Gastroesophageal sphincter (tissue), 4 donors: ENCODE measurements at regions not wholly inside any gene's neighbourhood (a gene's known extent, or its start where the extent isn't known, plus 50 kb on each side); places are given as distances from the start of the nearest gene placed in this dataset.

Experiments used
- ATAC-seq: fragments of 150-250 bp; one replicate; pipeline ENCODE4 v1.9.1; 2016; ENCODE audit warnings: mild to moderate bottlenecking, moderate library complexity
- H3K27ac ChIP-seq, 4 donors: fragments of 200-600 bp; sonication (generic) in 3 of 4; 1 replicate in 3 of 4; 2 replicates in 1 of 4; pipeline ENCODE4 v1.5.1; 2016 to 2019
- H3K27me3 ChIP-seq: fragments of 200-600 bp; sonication (generic); one replicate; pipeline ENCODE4 v1.5.1; 2019
- H3K36me3 ChIP-seq, 2 donors: fragments of 200-600 bp; sonication (generic); one replicate each; pipeline ENCODE4 v1.5.1; 2019; ENCODE audit warnings: control low read depth in 1 of 2
- H3K4me1 ChIP-seq, 3 donors: fragments of 200-600 bp; sonication (generic); 1 replicate in 2 of 3; 2 replicates in 1 of 3; pipeline ENCODE4 v1.5.1; 2016 to 2019; ENCODE audit warnings: control low read depth in 2 of 3
- H3K4me3 ChIP-seq, 2 donors: fragments of 200-600 bp; sonication (generic); one replicate each; pipeline ENCODE4 v1.5.1; 2019; ENCODE audit warnings: mild to moderate bottlenecking in 1 of 2, moderate library complexity in 1 of 2
- H3K9me3 ChIP-seq, 3 donors: fragments of 200-600 bp; sonication (generic); one replicate each; pipeline ENCODE4 v1.5.1; 2017 to 2019; ENCODE audit warnings: control low read depth in 2 of 3
- CTCF ChIP-seq, 4 experiments: fragments of 200-600 bp in 2 of 4; fragments of 450-650 bp in 2 of 4; sonication (generic) in 1 of 4; IDR thresholded peaks; one replicate each; pipeline ENCODE4 v1.5.1; 2017 to 2019; ENCODE audit warnings: antibody characterized with exemption in 4 of 4, mild to moderate bottlenecking in 2 of 4, moderate library complexity in 2 of 4
- EP300 ChIP-seq: sonication (generic); formaldehyde crosslinking; IDR thresholded peaks from one replicate; pipeline ENCODE4 v1.6.1; 2017; ENCODE audit warnings: antibody characterized with exemption, mild to moderate bottlenecking
- POLR2A ChIP-seq, 2 donors: fragments of 450-650 bp; IDR thresholded peaks; one replicate each; pipeline ENCODE4 v1.6.1; 2017; ENCODE audit warnings: antibody characterized with exemption in 2 of 2, mild to moderate bottlenecking in 2 of 2, moderate library complexity in 1 of 2
- POLR2AphosphoS5 ChIP-seq: sonication (generic); formaldehyde crosslinking; IDR thresholded peaks from one replicate; pipeline ENCODE4 v1.6.1; 2017; ENCODE audit warnings: antibody characterized with exemption
- WGBS, 2 donors: methylation state at CpG; one replicate each; pipeline ENCODE4 v1.1.5; 2018; ENCODE audit warnings: low coverage in 1 of 2; 5-methylcytosine and 5-hydroxymethylcytosine counted together

- no peak for ATAC-seq
- Histone ChIP-seq H3K4me1 (no peaks in the 10 kb centered on the region), H3K4me3 (no peak overlapping the region), H3K36me3 (no peaks in the 10 kb centered on the region), H3K27ac (no peak overlapping the region), H3K9me3 (peaks cover 0 to 15% (median 0%) of the 10 kb centered on the region in 3 donors), H3K27me3 (peaks cover 40% of the 10 kb centered on the region)
- 63 to 79% methylated on average over 4 to 5 of the region's 5 CpGs for WGBS, 2 donors
- TF ChIP-seq CTCF (IDR thresholded peaks at IDR 0.05) = no peak
- TF ChIP-seq EP300 = no peak
- TF ChIP-seq POLR2A (IDR thresholded peaks at IDR 0.05) = no peak
- TF ChIP-seq POLR2AphosphoS5 = no peak
Observed at GRCh38 chr1:17903386-17903785, 148.3 kb downstream of the ACTL8 start.

GRCh38 chr1:17904290-17904689, 149.2 kb downstream of the ACTL8 start:
- no peaks in the 10 kb centered on the region for H3K36me3 ChIP-seq
- ATAC-seq = no peak
- H3K27me3 ChIP-seq = peaks cover 48% of the 10 kb centered on the region
- H3K27ac ChIP-seq = no peak overlapping the region
- no peaks in the 10 kb centered on the region for H3K4me1 ChIP-seq
- TF ChIP-seq POLR2AphosphoS5 = no peak
- TF ChIP-seq POLR2A (IDR thresholded peaks at IDR 0.05) = no peak
- no peak for TF ChIP-seq EP300
- TF ChIP-seq CTCF (IDR thresholded peaks at IDR 0.05) = no peak
- H3K9me3 ChIP-seq = peaks cover 0 to 15% (median 0%) of the 10 kb centered on the region in 3 donors
- H3K4me3 ChIP-seq = no peak overlapping the region
- WGBS, 2 donors = 37 to 46% methylated on average over 2 of the region's 5 CpGs

GRCh38 chr1:17907999-17908398, 152.9 kb downstream of the ACTL8 start:
- Histone ChIP-seq H3K27me3 (peaks cover 71% of the 10 kb centered on the region), H3K9me3 (peaks cover 0 to 15% (median 0%) of the 10 kb centered on the region in 3 donors), H3K4me3 (no peak overlapping the region), H3K27ac (no peak overlapping the region), H3K4me1 (no peaks in the 10 kb centered on the region), H3K36me3 (no peaks in the 10 kb centered on the region)
- ATAC-seq = no peak
- 36 to 39% methylated on average over 3 of the region's 3 CpGs for WGBS, 2 donors
- TF ChIP-seq EP300 = no peak
- no peak for TF ChIP-seq POLR2AphosphoS5
- no peak for TF ChIP-seq CTCF (IDR thresholded peaks at IDR 0.05)
- no peak for TF ChIP-seq POLR2A (IDR thresholded peaks at IDR 0.05)

GRCh38 chr1:17908945-17909344, 153.8 kb downstream of the ACTL8 start:
- H3K27me3 ChIP-seq = peaks cover 79% of the 10 kb centered on the region
- H3K36me3 ChIP-seq = no peaks in the 10 kb centered on the region
- no peak for TF ChIP-seq POLR2AphosphoS5
- no peak for TF ChIP-seq POLR2A (IDR thresholded peaks at IDR 0.05)
- TF ChIP-seq CTCF (IDR thresholded peaks at IDR 0.05) = no peak
- TF ChIP-seq EP300 = no peak
- no peak overlapping the region for H3K4me3 ChIP-seq
- no peak overlapping the region for H3K27ac ChIP-seq
- no peak for ATAC-seq
- H3K4me1 ChIP-seq = no peaks in the 10 kb centered on the region
- H3K9me3 ChIP-seq = peaks cover 0 to 15% (median 0%) of the 10 kb centered on the region in 3 donors

- Histone ChIP-seq H3K27ac (no peak overlapping the region), H3K4me1 (no peaks in the 10 kb centered on the region), H3K9me3 (peaks cover 0 to 15% (median 0%) of the 10 kb centered on the region in 3 donors), H3K4me3 (no peak overlapping the region), H3K36me3 (no peaks in the 10 kb centered on the region), H3K27me3 (peaks cover 79% of the 10 kb centered on the region)
- WGBS, 2 donors = 42% methylated on average over 2 of the region's 4 CpGs; no CpG with 5 or more reads in 1 of the 2 donors
- TF ChIP-seq EP300 (no peak), POLR2AphosphoS5 (no peak), CTCF (IDR thresholded peaks at IDR 0.05) (peak in 2 of 4 experiments; percentile 11 to 15), POLR2A (IDR thresholded peaks at IDR 0.05) (no peak)
- no peak for ATAC-seq
Observed at GRCh38 chr1:17909634-17910033, 154.5 kb downstream of the ACTL8 start.
